Suppressor macrophage treated with lipopolysaccharide for 1 hour (primary cell): ENCODE measurements at regions not wholly inside any gene's neighbourhood (a gene's known extent, or its start where the extent isn't known, plus 50 kb on each side); places are given as distances from the start of the nearest gene placed in this dataset.

ENCODE experiments used
- DNase-seq, 3 donors: peaks; one replicate each; pipeline ENCODE4 v3.0.0-alpha.2; 2020 to 2022

- peak; percentile 83 to 91 (median 86) for DNase-seq
These were observed 275.8 kb upstream of the PRDM1 start for GRCh38 chr6:105810105-105810921.

- DNase-seq = no peak
These were observed 277.6 kb upstream of the PRDM1 start for GRCh38 chr6:105808571-105808970.

- no peak for DNase-seq
These were observed 278.2 kb upstream of the PRDM1 start for GRCh38 chr6:105807905-105808304.

- DNase-seq = no peak
These were observed 279.6 kb upstream of the PRDM1 start for GRCh38 chr6:105806486-105806920.

GRCh38 chr6:105805501-105806023 is 280.6 kb upstream of the PRDM1 start:
- peak; percentile 83 to 95 (median 87) for DNase-seq

GRCh38 chr6:105804424-105804823 is 281.7 kb upstream of the PRDM1 start:
- DNase-seq = peak in 2 of 3 donors; percentile 63 to 82

GRCh38 chr6:105804000-105804399 is 282.1 kb upstream of the PRDM1 start:
- no peak for DNase-seq

- no peak for DNase-seq
These were observed 282.7 kb upstream of the PRDM1 start for GRCh38 chr6:105803442-105803841.

GRCh38 chr6:105802703-105803102 is 283.4 kb upstream of the PRDM1 start:
- DNase-seq = peak in 1 of 3 donors; percentile 50

GRCh38 chr6:105800871-105801270 is 285.3 kb upstream of the PRDM1 start:
- no peak for DNase-seq

- no peak for DNase-seq
These were observed 285.7 kb upstream of the PRDM1 start for GRCh38 chr6:105800398-105800797.

GRCh38 chr6:105799056-105799455 is 287.1 kb upstream of the PRDM1 start:
- DNase-seq = peak in 1 of 3 donors; percentile 50

GRCh38 chr6:105797983-105798453 is 288.1 kb upstream of the PRDM1 start:
- peak in 2 of 3 donors; percentile 51 to 75 for DNase-seq

GRCh38 chr6:105797286-105797979 is 288.7 kb upstream of the PRDM1 start:
- peak in 1 of 3 donors; percentile 45 for DNase-seq

GRCh38 chr6:105795913-105796517 is 290.1 kb upstream of the PRDM1 start:
- DNase-seq = peak; percentile 75 to 91 (median 86)

GRCh38 chr6:105795366-105795765 is 290.8 kb upstream of the PRDM1 start:
- DNase-seq = peak; percentile 46 to 69 (median 49)

GRCh38 chr6:105794870-105795269 is 291.3 kb upstream of the PRDM1 start:
- peak; percentile 82 to 94 (median 89) for DNase-seq

- DNase-seq = peak; percentile 79 to 84 (median 83)
These were observed 291.9 kb upstream of the PRDM1 start for GRCh38 chr6:105794239-105794638.

GRCh38 chr6:105793130-105793529 is 293.0 kb upstream of the PRDM1 start:
- DNase-seq = peak; percentile 82 to 92 (median 87)

- DNase-seq = peak; percentile 75 to 94 (median 88)
These were observed 294.4 kb upstream of the PRDM1 start for GRCh38 chr6:105791583-105792318.

GRCh38 chr6:105791179-105791578 is 295.0 kb upstream of the PRDM1 start:
- DNase-seq = no peak

- no peak for DNase-seq
These were observed 295.5 kb upstream of the PRDM1 start for GRCh38 chr6:105790635-105791034.
